Choroid plexus epithelial cell (primary cell): ENCODE measurements at regions not wholly inside any gene's neighbourhood (a gene's known extent, or its start where the extent isn't known, plus 50 kb on each side); places are given as distances from the start of the nearest gene placed in this dataset.

Experiments used
- DNase-seq: peaks from one replicate; pipeline ENCODE4 v3.0.0-alpha.2; 2010; ENCODE audit warnings: low read depth
- H3K4me3 ChIP-seq: 2 replicates; pipeline ENCODE4 v1.5.1; 2011; ENCODE audit warnings: low read depth, mild to moderate bottlenecking, control low read depth, low read length, moderate library complexity
- TF ChIP-seq, protein P1 (sequence below): conservative IDR thresholded peaks from 2 replicates; pipeline ENCODE4 v1.5.1; 2011; ENCODE audit warnings: low read depth, mild to moderate bottlenecking, control low read depth, inconsistent platforms, low read length, moderate library complexity

DNA sequence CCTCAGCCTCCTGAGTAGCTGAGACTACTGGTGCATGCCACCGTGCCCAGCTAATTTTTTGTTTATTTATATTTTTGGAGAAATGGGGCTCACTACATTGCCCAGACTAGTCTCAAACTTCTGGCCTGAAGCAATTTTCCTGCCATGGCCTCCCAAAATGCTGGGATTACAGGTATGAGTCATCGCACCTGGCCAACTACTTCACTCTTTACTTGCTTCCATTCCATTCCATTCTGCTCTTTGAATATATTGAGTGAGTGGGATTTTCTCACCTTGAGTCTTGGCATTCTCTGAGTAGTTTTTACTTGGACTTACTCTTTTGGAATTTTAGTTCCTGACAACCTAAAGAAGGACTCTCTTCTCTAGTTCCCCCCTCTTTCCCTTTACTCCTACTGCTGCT lies 93.8 kb upstream of the UNC13C start:
- H3K4me3 ChIP-seq, result no peak overlapping the region
- TF ChIP-seq, protein P1, sequence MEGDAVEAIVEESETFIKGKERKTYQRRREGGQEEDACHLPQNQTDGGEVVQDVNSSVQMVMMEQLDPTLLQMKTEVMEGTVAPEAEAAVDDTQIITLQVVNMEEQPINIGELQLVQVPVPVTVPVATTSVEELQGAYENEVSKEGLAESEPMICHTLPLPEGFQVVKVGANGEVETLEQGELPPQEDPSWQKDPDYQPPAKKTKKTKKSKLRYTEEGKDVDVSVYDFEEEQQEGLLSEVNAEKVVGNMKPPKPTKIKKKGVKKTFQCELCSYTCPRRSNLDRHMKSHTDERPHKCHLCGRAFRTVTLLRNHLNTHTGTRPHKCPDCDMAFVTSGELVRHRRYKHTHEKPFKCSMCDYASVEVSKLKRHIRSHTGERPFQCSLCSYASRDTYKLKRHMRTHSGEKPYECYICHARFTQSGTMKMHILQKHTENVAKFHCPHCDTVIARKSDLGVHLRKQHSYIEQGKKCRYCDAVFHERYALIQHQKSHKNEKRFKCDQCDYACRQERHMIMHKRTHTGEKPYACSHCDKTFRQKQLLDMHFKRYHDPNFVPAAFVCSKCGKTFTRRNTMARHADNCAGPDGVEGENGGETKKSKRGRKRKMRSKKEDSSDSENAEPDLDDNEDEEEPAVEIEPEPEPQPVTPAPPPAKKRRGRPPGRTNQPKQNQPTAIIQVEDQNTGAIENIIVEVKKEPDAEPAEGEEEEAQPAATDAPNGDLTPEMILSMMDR, result no peak
- no peak for DNase-seq

DNA sequence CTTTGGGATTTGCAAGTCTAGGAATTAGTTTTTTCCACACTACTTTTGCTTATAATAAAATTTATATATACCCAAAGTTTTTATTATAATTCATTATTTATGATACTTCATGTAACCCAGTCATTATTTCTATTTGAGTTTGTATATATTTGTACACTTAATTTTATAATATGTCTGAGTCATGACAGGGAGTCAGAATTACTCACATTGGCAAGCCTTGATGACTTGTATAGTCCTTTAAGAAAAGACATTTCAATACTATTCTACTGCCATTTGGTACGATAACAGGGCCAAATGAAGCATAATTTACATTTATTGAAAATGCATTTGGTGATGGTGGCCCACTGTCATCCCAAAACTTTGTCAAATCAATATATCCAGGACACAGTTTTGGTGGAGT lies 95.9 kb upstream of the UNC13C start:
- DNase-seq, result no peak
- no peak overlapping the region for H3K4me3 ChIP-seq
- TF ChIP-seq, protein P1, result no peak

DNA sequence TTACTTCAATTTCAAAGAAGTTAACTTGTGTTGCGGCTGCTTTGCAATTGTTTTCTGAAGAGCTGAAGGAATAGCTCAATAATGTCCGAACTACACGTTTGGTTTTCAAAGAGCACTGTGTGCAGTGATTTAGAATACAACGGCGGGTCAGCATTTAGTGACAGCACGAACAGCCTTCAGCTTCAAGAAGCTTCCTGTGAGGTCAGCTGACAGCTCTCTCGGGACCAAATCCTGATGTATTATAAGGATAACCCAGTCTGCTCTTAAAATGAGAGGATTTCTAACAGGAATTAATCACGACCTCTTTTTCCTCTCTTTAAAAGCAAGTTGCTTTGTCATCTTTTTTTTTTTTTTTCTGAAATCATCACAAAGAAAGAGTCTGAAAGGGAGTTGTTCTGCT lies 97.9 kb upstream of the UNC13C start:
- TF ChIP-seq, protein P1, result no peak
- DNase-seq, result no peak
- no peak overlapping the region for H3K4me3 ChIP-seq

DNA sequence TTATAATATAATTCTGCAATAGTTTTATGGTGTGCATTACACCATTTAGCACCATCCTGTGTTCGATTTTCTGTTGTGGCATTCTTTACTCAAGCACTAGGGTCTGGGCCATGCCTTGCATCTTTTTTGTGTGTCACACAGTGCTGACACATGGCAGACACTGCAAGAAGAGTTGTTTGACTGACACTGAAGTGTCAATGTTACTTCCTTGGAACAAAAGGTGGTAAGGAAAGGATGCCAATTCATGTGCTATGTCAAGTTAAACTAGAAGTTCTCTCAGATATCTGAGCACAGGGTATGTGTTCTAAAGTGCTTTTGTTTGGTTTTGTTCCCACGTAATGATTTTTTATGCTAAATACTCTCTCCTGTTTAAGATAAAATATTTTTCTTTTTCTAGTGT lies 102.5 kb upstream of the UNC13C start:
- TF ChIP-seq, protein P1, result no peak
- no peak for DNase-seq
- no peak overlapping the region for H3K4me3 ChIP-seq

DNA sequence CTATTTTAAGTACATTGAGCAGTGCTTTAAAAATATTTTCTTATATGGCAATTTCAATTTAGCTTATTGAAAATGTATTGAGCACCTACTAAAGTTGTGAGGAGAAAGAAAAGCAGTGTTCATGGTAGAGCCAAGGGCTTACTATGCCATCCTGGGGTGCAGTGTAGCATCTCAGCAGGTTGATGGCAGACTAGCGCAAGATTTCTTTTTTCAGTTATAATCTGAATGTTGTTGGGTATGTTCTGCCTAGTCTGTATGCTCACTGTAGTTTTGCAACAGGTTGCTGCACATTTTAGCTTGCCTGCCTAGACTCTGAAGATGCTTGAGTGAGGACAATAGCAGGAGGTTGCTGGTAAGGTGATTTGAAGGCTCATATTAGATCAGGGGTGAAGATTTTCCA lies 103.1 kb upstream of the UNC13C start:
- no peak overlapping the region for H3K4me3 ChIP-seq
- TF ChIP-seq, protein P1, result no peak
- no peak for DNase-seq

DNA sequence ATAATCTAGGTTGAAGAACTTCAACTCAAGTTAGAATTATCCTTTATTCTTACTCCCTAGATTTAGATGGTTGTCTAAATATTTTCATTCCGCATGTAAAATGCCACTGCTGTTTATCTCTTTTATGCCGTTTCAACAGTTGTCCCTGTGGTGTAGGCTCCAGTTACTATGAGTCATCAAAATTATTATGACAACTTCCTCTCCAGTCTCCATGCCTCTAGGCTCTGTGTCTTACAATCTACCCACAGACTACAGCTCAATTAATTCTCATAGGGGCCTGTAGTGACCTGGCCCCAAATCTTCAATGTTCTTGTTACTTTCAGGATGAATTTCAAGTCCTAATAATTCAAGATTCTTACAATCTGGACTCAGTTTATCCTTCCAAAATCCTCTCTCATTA lies 105.8 kb upstream of the UNC13C start:
- TF ChIP-seq, protein P1, result no peak
- H3K4me3 ChIP-seq, result no peak overlapping the region
- no peak for DNase-seq

DNA sequence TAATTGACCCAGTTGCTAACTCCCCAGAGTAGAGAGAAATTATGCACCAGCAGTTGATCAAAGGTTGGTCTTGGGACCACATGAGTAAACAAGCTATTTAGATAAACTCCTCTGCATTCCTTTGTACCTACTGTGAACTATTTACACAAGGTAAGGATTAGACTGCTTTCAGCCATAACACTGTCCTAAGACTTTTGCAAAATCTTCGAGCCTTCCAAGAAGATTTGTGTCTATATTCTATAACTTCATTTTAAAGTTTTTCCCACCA lies 108.5 kb upstream of the UNC13C start:
- H3K4me3 ChIP-seq, result no peak overlapping the region
- DNase-seq, result no peak
- TF ChIP-seq, protein P1, result no peak
